ENCODE measurements at regions not wholly inside any gene's neighbourhood (a gene's known extent, or its start where the extent isn't known, plus 50 kb on each side); places are given as distances from the start of the nearest gene placed in this dataset.

GRCh38 chr15:99921101-99921500, 187.9 kb upstream of the LYSMD4 start:
- DNase-seq (ENCODE audit: low read depth), result no peak

GRCh38 chr15:99918072-99918471, 184.8 kb upstream of the LYSMD4 start:
- DNase-seq (ENCODE audit: low read depth), result no peak

DNA sequence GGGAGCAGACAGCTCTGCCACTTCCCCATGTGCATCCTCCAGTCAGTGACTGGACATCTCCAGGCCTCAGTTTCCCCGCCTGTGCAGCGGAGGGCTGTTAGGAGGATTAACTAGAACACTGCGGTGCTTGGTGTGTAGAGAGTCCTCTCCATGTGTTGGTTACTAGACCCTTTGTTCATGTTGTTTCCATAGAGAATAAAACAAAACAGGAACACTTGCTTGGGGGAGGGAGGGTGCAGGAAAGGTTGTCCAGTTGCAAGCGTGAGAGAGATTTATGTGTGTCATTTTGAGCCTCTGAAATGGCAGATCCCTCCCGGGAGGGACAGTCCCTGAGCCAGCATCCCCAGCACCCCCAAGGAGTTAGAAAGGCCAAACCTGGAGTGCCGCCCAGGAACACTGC, 184.0 kb upstream of the LYSMD4 start:
- DNase-seq (ENCODE audit: low read depth), result no peak

- DNase-seq (ENCODE audit: low read depth), result no peak
Observed at GRCh38 chr15:99916668-99917223, 183.5 kb upstream of the LYSMD4 start.

- DNase-seq (ENCODE audit: low read depth), result no peak
Observed at GRCh38 chr15:99914723-99915122, 181.5 kb upstream of the LYSMD4 start.

DNA sequence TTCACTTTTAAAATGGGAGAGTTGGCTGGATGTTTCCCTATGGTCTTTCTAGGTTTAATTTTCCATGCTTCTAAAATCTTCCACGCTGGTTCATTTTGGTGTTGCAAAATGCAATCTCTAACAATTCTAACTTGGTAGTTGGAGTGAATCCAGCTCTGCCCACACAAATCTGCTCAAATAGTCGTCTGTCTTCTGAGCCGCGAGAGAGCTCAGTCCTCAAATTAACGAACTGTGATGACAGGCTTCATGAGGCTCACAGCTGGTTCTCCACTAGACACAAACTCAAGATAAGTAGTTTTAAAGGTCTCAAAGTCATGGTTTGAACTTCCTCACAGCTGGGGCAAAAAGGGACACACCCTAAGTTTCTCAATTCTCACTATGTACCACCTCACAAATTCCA, 178.6 kb upstream of the LYSMD4 start:
- no peak for DNase-seq (ENCODE audit: low read depth)

DNA sequence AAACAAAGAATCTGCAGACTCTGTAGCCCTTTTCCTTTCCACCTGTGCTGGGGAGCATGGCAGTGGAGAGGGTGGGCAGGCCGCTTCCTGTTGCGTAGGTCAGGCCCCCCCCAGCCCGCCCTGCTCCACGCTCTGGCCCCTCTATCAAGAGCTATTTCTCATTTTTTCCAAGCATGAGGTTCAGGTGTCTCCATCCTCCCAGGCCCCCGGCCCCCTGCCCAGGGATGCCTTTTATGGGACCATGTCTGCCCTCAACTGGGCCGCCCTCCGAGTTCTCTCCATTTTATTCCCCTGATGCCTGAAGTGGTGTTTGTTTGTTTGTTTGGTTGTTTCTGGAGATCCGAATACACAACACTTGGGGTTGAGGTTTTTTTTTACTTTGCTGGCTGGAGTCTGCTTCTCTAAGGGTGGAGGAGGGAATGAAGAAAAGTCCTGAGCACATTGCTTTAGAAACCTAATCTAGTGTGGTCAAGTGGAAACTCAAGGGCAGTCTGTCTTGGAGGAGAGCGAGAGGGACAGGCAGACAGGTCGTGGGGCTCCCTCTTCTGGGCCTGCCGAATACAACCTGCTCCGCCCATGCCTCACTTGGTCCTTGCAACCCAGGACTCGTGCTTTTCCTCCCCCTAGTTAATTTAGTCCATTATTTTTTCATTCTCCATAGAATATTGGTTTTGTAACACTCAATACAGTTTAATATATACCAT, 176.5 kb upstream of the LYSMD4 start:
- no peak for DNase-seq (ENCODE audit: low read depth)

GRCh38 chr15:99907698-99908097, 174.5 kb upstream of the LYSMD4 start:
- no peak for DNase-seq (ENCODE audit: low read depth)

DNA sequence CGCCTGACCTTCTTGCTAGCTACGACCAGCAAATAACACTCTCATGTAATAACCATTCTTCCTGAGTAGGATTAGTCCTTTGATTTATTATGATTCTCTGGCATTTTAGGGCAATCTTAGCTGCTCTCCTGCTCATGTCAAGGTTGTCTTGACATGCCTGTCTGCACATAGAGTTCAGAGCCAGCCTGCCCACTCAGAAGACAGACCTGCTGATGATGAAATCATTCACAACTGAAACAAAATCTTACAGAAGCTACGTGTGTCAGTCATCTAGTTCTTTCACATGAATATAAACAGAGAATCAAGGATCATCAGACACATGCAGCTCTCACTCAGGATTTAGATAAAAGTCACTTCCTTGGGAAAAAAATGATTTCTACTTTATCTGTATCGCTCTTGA, 173.6 kb upstream of the LYSMD4 start:
- no peak for DNase-seq (ENCODE audit: low read depth)

DNA sequence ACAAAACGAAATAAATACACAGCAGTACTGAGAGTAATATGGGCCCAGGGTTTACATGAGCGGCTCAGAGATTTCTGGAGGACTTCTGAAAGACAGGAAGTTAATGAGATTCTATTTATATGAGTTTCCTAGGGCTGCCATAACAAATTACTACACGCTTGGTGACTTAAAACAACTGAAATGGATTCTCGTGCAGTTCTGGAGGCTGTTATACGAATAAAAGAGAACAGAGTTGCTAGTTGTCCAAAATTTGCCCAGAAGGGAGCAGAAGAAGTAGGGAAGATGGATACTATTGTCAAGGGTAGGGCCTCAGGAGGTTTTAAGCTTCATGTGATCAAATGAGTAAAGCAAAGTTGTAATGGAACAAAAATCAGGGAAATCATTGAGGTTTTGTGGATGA, 173.1 kb upstream of the LYSMD4 start:
- no peak for DNase-seq (ENCODE audit: low read depth)

- no peak for DNase-seq (ENCODE audit: low read depth)
Observed at GRCh38 chr15:99902248-99902928, 169.2 kb upstream of the LYSMD4 start.

- no peak for DNase-seq (ENCODE audit: low read depth)
Observed at GRCh38 chr15:99895956-99896311, 162.7 kb upstream of the LYSMD4 start.

DNA sequence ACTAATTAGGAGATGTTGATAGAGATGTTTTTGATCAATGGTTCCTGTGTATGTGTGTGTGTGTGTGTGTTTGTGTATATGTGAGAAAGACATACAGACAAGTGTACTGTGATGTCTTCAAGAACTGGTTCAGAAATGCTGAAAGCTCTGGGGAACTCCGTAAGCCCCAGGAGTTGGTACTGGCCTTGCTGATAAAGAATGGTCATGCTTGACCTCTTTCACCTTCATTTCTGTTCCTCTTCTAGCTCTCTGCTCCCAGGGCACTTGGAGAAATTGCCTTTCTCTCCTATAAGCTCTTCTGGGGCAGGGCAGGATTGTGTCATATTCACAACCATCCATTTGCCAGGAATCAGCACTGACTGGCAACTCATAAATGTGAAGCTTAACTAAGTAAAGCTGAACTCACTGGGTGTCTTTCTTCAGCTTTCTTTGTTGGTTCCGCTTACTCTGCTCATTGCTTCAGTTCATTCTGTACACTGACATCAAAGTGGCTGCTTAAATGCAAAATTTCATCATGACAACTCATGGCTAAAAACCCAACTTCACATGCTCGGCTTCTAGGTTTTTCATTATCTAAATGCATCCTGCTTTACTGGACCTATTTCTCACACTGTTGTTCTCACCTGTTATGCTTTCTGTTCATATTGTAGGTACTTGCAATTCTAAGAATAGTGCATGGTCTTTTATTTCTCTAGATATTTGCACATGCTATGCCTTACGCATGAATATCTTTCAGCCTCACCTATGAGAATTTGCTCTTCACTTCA, 162.1 kb upstream of the LYSMD4 start:
- DNase-seq (ENCODE audit: low read depth), result no peak

- DNase-seq (ENCODE audit: low read depth), result no peak
Observed at GRCh38 chr15:99878835-99879234, 145.6 kb upstream of the LYSMD4 start.

GRCh38 chr15:99873451-99873850, 140.2 kb upstream of the LYSMD4 start:
- no peak for DNase-seq (ENCODE audit: low read depth)

DNA sequence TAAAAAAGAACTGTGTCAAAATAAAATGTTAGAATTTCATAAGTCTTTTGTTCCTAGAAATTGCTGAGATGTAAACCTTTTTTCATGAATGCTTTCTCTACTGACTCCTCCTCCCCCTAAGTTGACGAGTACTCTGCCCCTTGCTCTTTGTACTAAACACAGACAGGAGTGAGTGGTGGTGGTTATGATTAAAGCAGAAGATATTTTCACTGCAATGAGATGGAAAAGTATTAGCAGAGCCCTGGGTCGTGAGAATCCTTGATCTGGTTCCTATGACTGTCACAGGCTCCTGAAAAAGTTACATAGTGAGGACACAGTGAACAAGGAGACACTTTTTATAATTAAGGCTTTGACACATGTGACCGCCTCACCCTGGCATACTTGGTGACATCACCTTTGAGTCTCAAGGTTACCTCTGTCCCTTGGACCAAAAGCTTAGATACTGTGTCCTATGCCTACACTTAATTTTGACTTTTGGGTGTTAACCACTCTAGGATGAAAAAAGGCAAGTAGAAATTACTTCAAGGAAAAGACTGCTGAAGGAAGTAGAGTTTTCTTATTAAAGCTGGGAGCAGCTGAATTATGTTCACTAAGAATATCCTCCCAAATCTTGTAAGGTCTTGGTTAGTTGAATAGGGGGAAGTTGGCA, 130.4 kb upstream of the LYSMD4 start:
- DNase-seq (ENCODE audit: low read depth), result peak; percentile 1

- DNase-seq (ENCODE audit: low read depth), result no peak
Observed at GRCh38 chr15:99857836-99858235, 124.6 kb upstream of the LYSMD4 start.

DNA sequence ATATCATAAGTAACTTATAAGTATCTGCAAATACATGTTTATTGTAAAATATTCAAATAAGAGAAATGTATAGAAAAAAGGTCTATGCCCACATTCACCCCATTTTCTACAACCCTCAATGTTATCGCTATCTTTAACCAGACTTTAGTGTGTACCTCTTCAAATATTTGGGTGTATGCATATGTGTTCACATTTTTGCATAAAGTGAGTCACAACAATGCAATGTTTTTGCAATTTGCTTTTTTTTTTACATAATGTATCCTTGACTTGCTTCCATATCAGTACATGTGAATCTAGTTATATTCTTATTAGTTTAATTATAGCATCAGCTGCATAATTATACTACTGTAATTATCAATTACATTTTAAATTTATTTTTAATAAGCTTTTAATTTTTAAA, 117.3 kb upstream of the LYSMD4 start:
- DNase-seq (ENCODE audit: low read depth), result no peak

DNA sequence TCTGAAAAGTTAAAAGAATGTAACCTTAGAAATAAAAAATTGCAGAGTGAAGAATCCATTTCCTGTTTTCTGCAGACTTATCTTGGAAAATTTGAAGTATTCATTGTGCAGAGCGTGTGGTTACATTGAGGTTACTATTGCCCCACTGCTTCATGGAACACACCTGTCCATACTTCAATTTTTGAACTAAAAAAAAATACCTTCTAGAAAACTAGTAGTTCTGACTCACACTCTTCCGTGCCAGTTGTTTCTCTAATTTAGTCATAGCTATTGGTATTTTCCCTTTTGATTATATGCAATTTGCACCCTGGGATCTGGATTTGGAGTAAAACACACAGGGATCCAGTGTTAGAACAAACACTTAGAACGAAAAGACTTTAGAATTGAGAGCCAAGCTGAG, 111.8 kb upstream of the LYSMD4 start:
- DNase-seq (ENCODE audit: low read depth), result peak; percentile 20

GRCh38 chr15:99844150-99844549, 110.9 kb upstream of the LYSMD4 start:
- DNase-seq (ENCODE audit: low read depth), result no peak

DNA sequence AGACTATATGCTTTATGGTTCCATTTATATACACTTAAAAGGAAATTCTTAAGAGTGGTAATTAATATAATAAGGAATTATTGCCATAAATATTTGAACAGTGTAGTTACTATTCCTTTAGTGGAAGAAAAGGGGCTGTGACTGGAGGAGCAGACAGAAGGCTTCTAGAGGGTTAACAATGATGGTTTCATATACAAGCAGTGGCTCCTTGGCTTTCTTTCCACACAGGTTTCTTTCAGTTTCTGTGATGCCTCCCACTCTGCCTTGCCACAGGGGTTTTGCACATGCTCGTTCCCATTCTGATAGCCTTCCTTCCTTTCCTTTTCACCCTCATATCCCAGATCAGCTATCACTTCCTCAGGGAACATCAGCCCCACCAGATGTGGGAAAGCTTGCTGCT, 108.8 kb upstream of the LYSMD4 start:
- DNase-seq (ENCODE audit: low read depth), result no peak

DNA sequence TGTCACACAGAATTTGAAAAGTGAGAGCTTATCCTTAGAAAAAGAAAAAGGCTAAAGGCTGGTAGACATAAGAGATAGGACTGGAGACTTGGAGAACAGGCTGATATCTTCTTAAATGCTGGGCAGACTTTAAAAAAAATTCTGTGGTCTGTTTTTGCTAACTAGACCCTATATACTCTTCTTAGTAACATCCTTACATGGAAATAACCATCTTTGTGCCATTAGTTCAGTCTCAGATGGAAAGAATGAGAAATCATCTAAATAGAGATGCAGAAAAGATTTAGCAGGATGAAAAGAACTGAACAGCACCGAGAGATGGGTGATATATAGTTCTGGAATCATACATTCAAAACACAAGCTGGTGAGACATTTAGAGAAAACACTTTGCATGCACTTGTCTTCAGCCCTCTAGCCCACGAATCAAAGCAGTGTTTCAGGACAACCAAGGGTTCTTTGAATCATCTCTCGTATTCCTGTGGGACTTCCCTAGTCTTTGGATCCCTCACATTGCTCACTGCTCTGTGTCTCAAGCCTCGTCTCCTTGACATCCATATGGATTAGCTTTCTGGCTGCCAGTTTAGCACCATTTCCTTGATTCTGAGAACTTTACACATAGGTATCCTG, 93.0 kb upstream of the LYSMD4 start:
- DNase-seq (ENCODE audit: low read depth), result no peak
